ENCODE measurements at regions not wholly inside any gene's neighbourhood (a gene's known extent, or its start where the extent isn't known, plus 50 kb on each side); places are given as distances from the start of the nearest gene placed in this dataset.
"Not testable (repeated sequence)": the region's sequence is repeated elsewhere in the genome, so short reads cannot be mapped to it uniquely, and the experiment has no call there.

GRCh38 chr3:18086760-18087159 is 338.4 kb downstream of the SATB1 start:
- H3K27ac ChIP-seq, result no peak overlapping the region
- no peak for DNase-seq (ENCODE audit: low read depth, low spot score)

- no peak overlapping the region for H3K27ac ChIP-seq
- no peak for DNase-seq (ENCODE audit: low read depth, low spot score)
Measured at GRCh38 chr3:18086078-18086477, 339.1 kb downstream of the SATB1 start.

- no peak for DNase-seq (ENCODE audit: low read depth, low spot score)
- H3K27ac ChIP-seq, result no peak overlapping the region
Measured at GRCh38 chr3:18085429-18085828, 339.7 kb downstream of the SATB1 start.

- not testable (repeated sequence) for DNase-seq (ENCODE audit: low read depth, low spot score); H3K27ac ChIP-seq
Measured at GRCh38 chr3:18083273-18083590, 340.8 kb upstream of the TBC1D5 start.

- no peak for DNase-seq (ENCODE audit: low read depth, low spot score)
- no peak overlapping the region for H3K27ac ChIP-seq
Measured at GRCh38 chr3:18082551-18083272, 340.3 kb upstream of the TBC1D5 start.

GRCh38 chr3:18080198-18080689 is 337.8 kb upstream of the TBC1D5 start:
- H3K27ac ChIP-seq, result no peak overlapping the region
- DNase-seq (ENCODE audit: low read depth, low spot score), result no peak

GRCh38 chr3:18079739-18080138 is 337.3 kb upstream of the TBC1D5 start:
- DNase-seq (ENCODE audit: low read depth, low spot score), result no peak
- H3K27ac ChIP-seq, result no peak overlapping the region

- no peak overlapping the region for H3K27ac ChIP-seq
- no peak for DNase-seq (ENCODE audit: low read depth, low spot score)
Measured at GRCh38 chr3:18079062-18079461, 336.6 kb upstream of the TBC1D5 start.

GRCh38 chr3:18077128-18077840 is 334.9 kb upstream of the TBC1D5 start:
- DNase-seq (ENCODE audit: low read depth, low spot score), result no peak
- no peak overlapping the region for H3K27ac ChIP-seq

- no peak for DNase-seq (ENCODE audit: low read depth, low spot score)
- H3K27ac ChIP-seq, result no peak overlapping the region
Measured at GRCh38 chr3:18076301-18076700, 333.9 kb upstream of the TBC1D5 start.

- no peak overlapping the region for H3K27ac ChIP-seq
- no peak for DNase-seq (ENCODE audit: low read depth, low spot score)
Measured at GRCh38 chr3:18075799-18076198, 333.4 kb upstream of the TBC1D5 start.

GRCh38 chr3:18071833-18072232 is 329.4 kb upstream of the TBC1D5 start:
- no peak for DNase-seq (ENCODE audit: low read depth, low spot score)
- H3K27ac ChIP-seq, result no peak overlapping the region

- DNase-seq (ENCODE audit: low read depth, low spot score), result no peak
- no peak overlapping the region for H3K27ac ChIP-seq
Measured at GRCh38 chr3:18070944-18071343, 328.5 kb upstream of the TBC1D5 start.

GRCh38 chr3:18070231-18070630 is 327.8 kb upstream of the TBC1D5 start:
- no peak for DNase-seq (ENCODE audit: low read depth, low spot score)

GRCh38 chr3:18069568-18069967 is 327.1 kb upstream of the TBC1D5 start:
- no peak for DNase-seq (ENCODE audit: low read depth, low spot score)
- H3K27ac ChIP-seq, result no peak overlapping the region

More at GRCh38 chr3:18070231-18070630, 327.8 kb upstream of the TBC1D5 start:
- H3K27ac ChIP-seq, result no peak overlapping the region

GRCh38 chr3:18066899-18067582 is 324.6 kb upstream of the TBC1D5 start:
- no peak overlapping the region for H3K27ac ChIP-seq
- DNase-seq (ENCODE audit: low read depth, low spot score), result peak; percentile 16

- no peak for DNase-seq (ENCODE audit: low read depth, low spot score)
- no peak overlapping the region for H3K27ac ChIP-seq
Measured at GRCh38 chr3:18064586-18064985, 322.2 kb upstream of the TBC1D5 start.

- no peak for DNase-seq (ENCODE audit: low read depth, low spot score)
- H3K27ac ChIP-seq, result no peak overlapping the region
Measured at GRCh38 chr3:18062657-18063025, 320.2 kb upstream of the TBC1D5 start.

- DNase-seq (ENCODE audit: low read depth, low spot score), result peak; percentile 6
- H3K27ac ChIP-seq, result no peak overlapping the region
Measured at GRCh38 chr3:18061737-18062656, 319.6 kb upstream of the TBC1D5 start.

GRCh38 chr3:18058666-18059065 is 316.2 kb upstream of the TBC1D5 start:
- no peak overlapping the region for H3K27ac ChIP-seq
- no peak for DNase-seq (ENCODE audit: low read depth, low spot score)
